Testis (tissue), 2 donors: ENCODE measurements at regions not wholly inside any gene's neighbourhood (a gene's known extent, or its start where the extent isn't known, plus 50 kb on each side); places are given as distances from the start of the nearest gene placed in this dataset.

ENCODE experiments used
- DNase-seq: peaks from one replicate; pipeline ENCODE4 v3.0.0-alpha.2; 2019
- H3K27ac ChIP-seq, 2 donors: fragments of 200-600 bp; sonication (generic); one replicate each; pipeline ENCODE4 v1.5.1; 2019
- H3K27me3 ChIP-seq: fragments of 200-600 bp; sonication (generic); one replicate; pipeline ENCODE4 v1.5.1; 2019
- H3K36me3 ChIP-seq: fragments of 200-600 bp; sonication (generic); one replicate; pipeline ENCODE4 v1.5.1; 2017; ENCODE audit warnings: low read depth; ENCODE audit errors: missing control alignments
- H3K4me1 ChIP-seq: fragments of 200-600 bp; sonication (generic); one replicate; pipeline ENCODE4 v1.5.1; 2019
- H3K4me3 ChIP-seq, 2 donors: fragments of 200-600 bp; sonication (generic); one replicate each; pipeline ENCODE4 v1.5.1; 2017 to 2019
- H3K9me3 ChIP-seq: fragments of 200-600 bp; sonication (generic); one replicate; pipeline ENCODE4 v1.5.1; 2017
- CTCF ChIP-seq, 3 experiments: fragments of 450-650 bp in 2 of 3; fragments of 200-600 bp in 1 of 3; sonication (generic) in 1 of 3; IDR thresholded peaks; one replicate each; pipeline ENCODE4 v1.5.1; 2016 to 2019; ENCODE audit warnings: antibody characterized with exemption in 3 of 3, mild to moderate bottlenecking in 2 of 3, moderate library complexity in 1 of 3
- POLR2A ChIP-seq: fragments of 450-650 bp; IDR thresholded peaks from one replicate; pipeline ENCODE4 v1.6.1; 2017; ENCODE audit warnings: antibody characterized with exemption, mild to moderate bottlenecking, moderate library complexity
- WGBS, 2 donors: methylation state at CpG; one replicate each; pipeline ENCODE4 v1.1.5; 2018; 5-methylcytosine and 5-hydroxymethylcytosine counted together
- intact Hi-C: fragments of 100-400 bp; cut with DNase I; formaldehyde crosslinking; loops from one replicate; pipeline ENCODE4 v1.15.1; 2023; ENCODE audit warnings: low total_unique reads

DNA sequence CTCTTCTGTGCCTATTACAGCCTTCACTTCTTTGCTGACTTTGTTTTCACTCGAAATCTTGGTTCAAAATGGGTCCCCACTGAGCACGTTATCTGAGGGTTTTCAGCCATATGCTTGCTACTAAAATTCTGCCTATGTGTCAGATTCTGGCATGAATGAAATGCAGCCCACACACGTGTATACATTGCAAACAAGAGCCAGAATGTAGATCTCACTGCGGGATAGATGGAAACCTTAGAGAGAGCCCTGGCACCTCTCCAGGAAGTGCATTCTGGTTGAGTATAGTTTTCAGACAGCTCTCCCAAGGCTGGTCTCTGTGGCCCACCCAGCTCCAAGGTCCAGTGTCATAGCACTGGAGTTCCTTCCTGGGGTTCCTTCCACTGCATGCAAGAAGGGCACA, 234.7 kb upstream of the GJB5 start:
- intact Hi-C loops = no loop called here
- no peaks in the 10 kb centered on the region for H3K4me1 ChIP-seq
- DNase-seq = no peak
- H3K27ac ChIP-seq = no peak overlapping the region
- H3K9me3 ChIP-seq = no peaks in the 10 kb centered on the region
- H3K4me3 ChIP-seq = no peak overlapping the region
- no peaks in the 10 kb centered on the region for H3K27me3 ChIP-seq
- H3K36me3 ChIP-seq = no peaks in the 10 kb centered on the region
- 41 to 45% methylated on average over 4 of the region's 4 CpGs for WGBS, 2 donors
- TF ChIP-seq POLR2A (no peak), CTCF (IDR thresholded peaks at IDR 0.05) (no peak)

GRCh38 chr1:34524783-34525182, 230.1 kb upstream of the GJB5 start:
- DNase-seq = no peak
- no peaks in the 10 kb centered on the region for H3K36me3 ChIP-seq
- H3K27ac ChIP-seq = no peak overlapping the region
- H3K4me3 ChIP-seq = no peak overlapping the region
- intact Hi-C loops = no loop called here
- H3K27me3 ChIP-seq = no peaks in the 10 kb centered on the region
- no peaks in the 10 kb centered on the region for H3K4me1 ChIP-seq
- no peaks in the 10 kb centered on the region for H3K9me3 ChIP-seq
- TF ChIP-seq POLR2A (no peak), CTCF (IDR thresholded peaks at IDR 0.05) (no peak)

GRCh38 chr1:34529935-34530859, 224.7 kb upstream of the GJB5 start:
- Histone ChIP-seq H3K27ac (no peak overlapping the region), H3K4me3 (no peak overlapping the region), H3K27me3 (no peaks in the 10 kb centered on the region), H3K4me1 (no peaks in the 10 kb centered on the region), H3K9me3 (no peaks in the 10 kb centered on the region), H3K36me3 (no peaks in the 10 kb centered on the region)
- 31 to 36% methylated on average over 12 of the region's 12 CpGs for WGBS, 2 donors
- TF ChIP-seq CTCF (IDR thresholded peaks at IDR 0.05) (no peak), POLR2A (no peak)
- intact Hi-C loops = no loop called here
- DNase-seq = no peak

DNA sequence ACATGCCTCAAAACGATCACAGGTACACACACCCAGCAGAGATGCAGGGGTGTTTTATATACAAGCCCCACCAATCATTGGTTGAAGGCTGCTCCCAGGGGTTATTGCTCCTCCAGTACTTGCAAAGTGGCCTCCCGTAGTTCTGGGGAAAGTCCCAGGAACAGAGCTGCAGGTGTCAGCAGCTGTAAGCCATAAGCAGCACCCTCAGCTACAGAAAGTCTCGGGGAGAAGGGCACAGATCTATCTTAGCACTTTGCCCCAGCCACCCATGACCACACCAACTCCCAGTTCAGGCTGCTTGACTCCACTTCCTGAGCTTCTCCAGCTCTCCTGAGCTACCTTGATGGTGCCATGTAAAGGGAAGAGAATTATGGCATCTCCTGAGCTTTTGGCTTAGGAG, 222.7 kb upstream of the GJB5 start:
- Histone ChIP-seq H3K27ac (no peak overlapping the region), H3K27me3 (no peaks in the 10 kb centered on the region), H3K4me1 (no peaks in the 10 kb centered on the region), H3K36me3 (no peaks in the 10 kb centered on the region), H3K4me3 (no peak overlapping the region), H3K9me3 (no peaks in the 10 kb centered on the region)
- no peak for DNase-seq
- TF ChIP-seq CTCF (IDR thresholded peaks at IDR 0.05) = no peak
- no peak for TF ChIP-seq POLR2A
- WGBS, 2 donors = 42 to 53% methylated on average over 3 of the region's 3 CpGs
- intact Hi-C loops = no loop called here

DNA sequence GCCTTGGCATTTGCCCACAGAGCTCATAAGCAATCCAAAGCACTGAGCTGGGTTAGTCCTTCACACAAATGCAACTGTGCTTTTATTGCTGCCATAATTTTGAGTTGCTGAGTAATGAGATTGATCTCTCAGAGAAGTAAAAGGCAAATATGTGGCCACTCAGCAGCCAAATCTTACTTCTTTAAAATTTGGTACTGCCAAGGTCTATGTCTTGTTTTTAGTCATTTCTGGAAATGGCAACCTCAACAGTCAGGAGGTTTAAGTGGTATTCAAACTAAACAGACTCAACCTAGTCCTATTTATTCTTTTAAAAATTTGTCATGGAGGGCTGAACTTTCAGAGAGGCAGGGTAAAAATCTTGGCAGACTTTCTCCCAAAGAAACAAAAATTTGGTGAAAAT, 216.4 kb upstream of the GJB5 start:
- no peak overlapping the region for H3K27ac ChIP-seq
- TF ChIP-seq POLR2A = no peak
- TF ChIP-seq CTCF (IDR thresholded peaks at IDR 0.05) = no peak
- H3K4me3 ChIP-seq = no peak overlapping the region
- no peaks in the 10 kb centered on the region for H3K36me3 ChIP-seq
- intact Hi-C loops = no loop called here
- H3K4me1 ChIP-seq = no peaks in the 10 kb centered on the region
- H3K9me3 ChIP-seq = no peaks in the 10 kb centered on the region
- no peak for DNase-seq
- no peaks in the 10 kb centered on the region for H3K27me3 ChIP-seq
